Body of pancreas (tissue), 4 donors: ENCODE measurements at regions not wholly inside any gene's neighbourhood (a gene's known extent, or its start where the extent isn't known, plus 50 kb on each side); places are given as distances from the start of the nearest gene placed in this dataset.
"Not testable (repeated sequence)": the region's sequence is repeated elsewhere in the genome, so short reads cannot be mapped to it uniquely, and the experiment has no call there.

Source experiments
- ATAC-seq: fragments of 150-250 bp; one replicate; pipeline ENCODE4 v1.9.1; 2016
- DNase-seq, 4 donors: peaks; one replicate each; pipeline ENCODE4 v3.0.0-alpha.2; 2019
- H3K27ac ChIP-seq, 4 donors: fragments of 200-600 bp; sonication (generic); 1 replicate in 3 of 4; 2 replicates in 1 of 4; pipeline versions ENCODE4 v1.5.1 to v1.6.1; 2016 to 2019; ENCODE audit warnings: mild to moderate bottlenecking in 1 of 4, mixed read lengths in 1 of 4, moderate library complexity in 1 of 4
- H3K27me3 ChIP-seq, 2 donors: fragments of 200-600 bp; sonication (generic); one replicate each; pipeline ENCODE4 v1.6.0; 2016; ENCODE audit warnings: mild to moderate bottlenecking in 1 of 2
- H3K36me3 ChIP-seq, 2 donors: fragments of 200-600 bp; sonication (generic); replicated peaks in 1 of 2; 2 replicates each; pipeline ENCODE4 v1.5.1; 2016; ENCODE audit warnings: low read depth in 2 of 2; ENCODE audit not compliant: insufficient read depth in 1 of 2
- H3K4me1 ChIP-seq: fragments of 200-600 bp; sonication (generic); one replicate; pipeline ENCODE4 v1.6.0; 2016
- H3K4me3 ChIP-seq, 2 donors: fragments of 200-600 bp; sonication (generic); 1 replicate in 1 of 2; 2 replicates in 1 of 2; pipeline ENCODE4 v1.5.1; 2016 to 2019
- H3K9me3 ChIP-seq, 3 donors: fragments of 200-600 bp; sonication (generic); 1 replicate in 2 of 3; 2 replicates in 1 of 3; pipeline ENCODE4 v1.5.1; 2016
- POLR2A ChIP-seq, 3 donors: fragments of 450-650 bp; IDR thresholded peaks; one replicate each; pipeline ENCODE4 v1.6.1; 2016; ENCODE audit warnings: antibody characterized with exemption in 3 of 3, mild to moderate bottlenecking in 2 of 3
- WGBS, 2 donors: methylation state at CpG; one replicate each; pipeline ENCODE4 v1.1.5; 2017; 5-methylcytosine and 5-hydroxymethylcytosine counted together
- intact Hi-C: fragments of 100-400 bp; cut with DNase I; formaldehyde crosslinking; loops from one replicate; pipeline ENCODE4 v1.15.1; 2023
- TF ChIP-seq, protein P1 (sequence below), 7 experiments: fragments of 450-650 bp in 4 of 7; fragments of 200-600 bp in 3 of 7; sonication (generic) in 3 of 7; IDR thresholded peaks; one replicate each; pipeline ENCODE4 v1.5.1; 2016 to 2019; ENCODE audit warnings: antibody characterized with exemption in 7 of 7

DNA sequence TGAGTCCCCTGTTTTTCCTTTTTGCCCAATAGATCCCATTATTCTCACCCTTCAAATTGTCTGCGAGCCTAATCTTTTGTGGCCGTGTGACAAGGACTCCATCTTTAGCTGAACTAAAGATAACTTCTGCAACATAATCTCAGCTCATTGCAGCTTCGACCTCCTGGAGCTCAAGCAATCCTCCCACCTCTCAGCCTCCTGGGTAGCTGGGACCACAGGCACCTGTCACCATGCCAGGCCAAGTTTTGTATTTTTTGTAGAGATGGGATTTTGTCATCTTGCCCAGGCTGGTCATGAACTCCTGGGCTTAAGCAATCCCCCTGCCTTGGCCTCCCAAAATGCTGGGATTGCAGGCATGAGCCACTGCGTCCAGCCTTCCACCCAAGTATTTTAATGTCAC is 161.0 kb downstream of the GJA1 start:
- Histone ChIP-seq H3K9me3 (no peaks in the 10 kb centered on the region), H3K4me3 (no peak overlapping the region), H3K27me3 (no peaks in the 10 kb centered on the region), H3K4me1 (no peaks in the 10 kb centered on the region), H3K36me3 (no peaks in the 10 kb centered on the region), H3K27ac (no peak overlapping the region)
- intact Hi-C loops = no loop called here
- ATAC-seq (no peak), DNase-seq (no peak)
- 76 to 93% methylated on average over 4 of the region's 4 CpGs for WGBS, 2 donors
- TF ChIP-seq, protein P1, sequence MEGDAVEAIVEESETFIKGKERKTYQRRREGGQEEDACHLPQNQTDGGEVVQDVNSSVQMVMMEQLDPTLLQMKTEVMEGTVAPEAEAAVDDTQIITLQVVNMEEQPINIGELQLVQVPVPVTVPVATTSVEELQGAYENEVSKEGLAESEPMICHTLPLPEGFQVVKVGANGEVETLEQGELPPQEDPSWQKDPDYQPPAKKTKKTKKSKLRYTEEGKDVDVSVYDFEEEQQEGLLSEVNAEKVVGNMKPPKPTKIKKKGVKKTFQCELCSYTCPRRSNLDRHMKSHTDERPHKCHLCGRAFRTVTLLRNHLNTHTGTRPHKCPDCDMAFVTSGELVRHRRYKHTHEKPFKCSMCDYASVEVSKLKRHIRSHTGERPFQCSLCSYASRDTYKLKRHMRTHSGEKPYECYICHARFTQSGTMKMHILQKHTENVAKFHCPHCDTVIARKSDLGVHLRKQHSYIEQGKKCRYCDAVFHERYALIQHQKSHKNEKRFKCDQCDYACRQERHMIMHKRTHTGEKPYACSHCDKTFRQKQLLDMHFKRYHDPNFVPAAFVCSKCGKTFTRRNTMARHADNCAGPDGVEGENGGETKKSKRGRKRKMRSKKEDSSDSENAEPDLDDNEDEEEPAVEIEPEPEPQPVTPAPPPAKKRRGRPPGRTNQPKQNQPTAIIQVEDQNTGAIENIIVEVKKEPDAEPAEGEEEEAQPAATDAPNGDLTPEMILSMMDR (IDR thresholded peaks at IDR 0.05) = no peak
- TF ChIP-seq POLR2A (IDR thresholded peaks at IDR 0.05) = no peak

DNA sequence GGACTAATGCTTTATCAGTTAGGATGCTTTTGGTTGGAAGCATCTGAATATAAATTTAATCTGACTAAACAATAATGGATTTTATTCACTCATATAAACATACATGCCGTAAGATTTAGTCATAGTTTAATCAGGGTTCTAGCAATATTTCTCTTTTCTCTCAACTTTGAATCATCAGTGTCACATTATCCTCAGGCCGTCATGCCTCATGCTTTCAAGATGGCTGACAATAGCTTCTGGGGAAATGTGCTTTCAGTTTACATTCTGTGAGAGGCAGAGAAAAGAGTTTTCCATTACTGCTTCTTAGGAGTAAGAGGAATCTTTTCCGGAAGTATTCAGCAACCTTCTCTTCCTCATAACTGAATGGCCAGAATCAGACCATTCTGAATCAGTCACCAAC is 162.2 kb downstream of the GJA1 start:
- WGBS, 2 donors = 80 to 86% methylated on average over 3 of the region's 3 CpGs
- no peaks in the 10 kb centered on the region for H3K27me3 ChIP-seq
- no peak for DNase-seq
- TF ChIP-seq, protein P1 (IDR thresholded peaks at IDR 0.05) = no peak
- intact Hi-C loops = no loop called here
- H3K27ac ChIP-seq = no peak overlapping the region
- no peak for ATAC-seq
- no peaks in the 10 kb centered on the region for H3K4me1 ChIP-seq
- H3K4me3 ChIP-seq = no peak overlapping the region
- H3K36me3 ChIP-seq = no peaks in the 10 kb centered on the region
- no peaks in the 10 kb centered on the region for H3K9me3 ChIP-seq

DNA sequence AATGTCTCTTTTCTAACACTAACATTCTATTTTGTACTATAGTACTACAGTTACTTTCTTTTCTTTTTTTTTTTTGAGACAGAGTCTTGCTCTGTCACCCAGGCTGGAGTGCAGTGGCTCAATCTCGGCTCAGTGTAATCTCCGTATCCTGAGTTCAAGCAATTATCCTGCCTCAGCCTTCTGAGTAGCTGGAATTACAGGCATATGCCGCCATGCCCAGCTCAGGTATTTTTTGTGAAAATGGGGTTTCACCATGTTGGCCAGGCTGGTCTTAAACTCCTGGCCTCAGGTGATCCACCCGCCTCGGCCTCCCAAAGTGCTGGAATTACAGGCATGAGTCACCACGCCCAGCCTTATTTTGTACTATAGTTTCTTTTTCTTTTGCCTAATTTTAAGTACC is 163.9 kb downstream of the GJA1 start:
- H3K9me3 ChIP-seq, ATAC-seq, H3K4me3 ChIP-seq, H3K36me3 ChIP-seq, H3K27ac ChIP-seq, intact Hi-C loops, H3K27me3 ChIP-seq, H3K4me1 ChIP-seq, DNase-seq: not testable (repeated sequence)
- WGBS, 2 donors = 89 to 92% methylated on average over 6 of the region's 6 CpGs

DNA sequence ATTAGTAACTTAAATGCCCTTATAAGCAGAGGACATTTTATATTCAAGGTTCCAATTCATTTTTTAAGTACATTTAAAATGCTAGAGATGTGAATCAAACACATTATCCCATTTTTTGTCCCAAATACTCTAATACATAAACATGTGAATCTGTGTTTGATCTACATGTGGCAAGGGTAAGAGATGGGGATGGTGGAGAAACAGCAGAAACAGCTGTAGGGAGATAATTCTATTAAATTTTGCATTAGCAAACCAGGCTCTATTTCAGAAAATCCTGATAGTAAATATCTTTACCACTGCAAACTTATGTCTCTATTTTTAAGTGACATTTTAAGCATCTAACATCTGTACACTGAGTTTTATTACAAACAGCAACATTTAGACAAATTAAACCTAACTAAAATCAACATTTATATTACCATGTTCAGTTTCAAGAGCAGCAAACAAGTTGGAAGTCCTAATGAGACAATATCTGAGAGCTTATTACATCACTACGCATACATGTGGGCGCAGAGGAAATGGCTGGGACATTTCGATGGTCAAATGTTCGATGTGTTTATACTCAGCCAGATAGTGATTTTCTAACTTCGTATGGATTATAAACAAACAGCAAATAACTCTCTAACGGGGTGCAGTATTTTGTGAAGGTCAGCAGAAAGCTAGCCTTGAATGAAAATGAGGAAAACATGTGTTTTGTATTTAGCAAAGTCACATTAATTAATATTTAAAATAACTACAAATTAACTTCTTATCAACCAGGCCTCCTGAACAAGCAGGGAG is 165.1 kb downstream of the GJA1 start:
- H3K27me3 ChIP-seq = no peaks in the 10 kb centered on the region
- no peak overlapping the region for H3K27ac ChIP-seq
- WGBS, 2 donors = 72 to 84% methylated on average over 6 of the region's 6 CpGs
- no peak for TF ChIP-seq POLR2A (IDR thresholded peaks at IDR 0.05)
- TF ChIP-seq, protein P1 (IDR thresholded peaks at IDR 0.05) = no peak
- ATAC-seq = no peak
- H3K4me1 ChIP-seq = no peaks in the 10 kb centered on the region
- intact Hi-C loops = no loop called here
- no peak overlapping the region for H3K4me3 ChIP-seq
- H3K36me3 ChIP-seq = no peaks in the 10 kb centered on the region
- no peak for DNase-seq
- no peaks in the 10 kb centered on the region for H3K9me3 ChIP-seq

DNA sequence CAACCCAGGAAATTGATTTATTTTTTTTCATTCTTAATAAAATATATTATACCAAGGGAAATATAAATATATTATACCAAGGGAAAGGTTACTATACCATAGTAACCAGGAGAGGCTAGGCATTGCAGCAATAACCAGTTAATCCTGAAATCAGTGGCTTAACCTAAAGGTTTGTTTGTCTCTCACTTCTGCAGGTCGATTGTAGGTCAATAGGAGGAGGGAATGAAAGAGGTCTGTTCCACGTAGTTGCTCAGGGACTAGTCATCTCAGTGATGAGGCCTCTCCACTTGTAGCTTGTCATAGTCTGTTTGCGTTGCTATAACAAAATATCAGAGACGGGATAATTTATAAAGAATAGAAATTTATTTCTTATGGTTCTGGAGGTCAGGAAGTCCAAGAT is 168.0 kb downstream of the GJA1 start:
- DNase-seq = no peak
- no peak for ATAC-seq
- Histone ChIP-seq H3K36me3 (no peaks in the 10 kb centered on the region), H3K27ac (no peak overlapping the region), H3K4me1 (no peaks in the 10 kb centered on the region), H3K9me3 (no peaks in the 10 kb centered on the region), H3K4me3 (no peak overlapping the region), H3K27me3 (no peaks in the 10 kb centered on the region)
- WGBS, 2 donors = 44 to 51% methylated on average over 4 of the region's 4 CpGs
- TF ChIP-seq, protein P1 (IDR thresholded peaks at IDR 0.05) = no peak
- no peak for TF ChIP-seq POLR2A (IDR thresholded peaks at IDR 0.05)
- intact Hi-C loops = no loop called here
